NB4 (cell line): ENCODE measurements at regions not wholly inside any gene's neighbourhood (a gene's known extent, or its start where the extent isn't known, plus 50 kb on each side); places are given as distances from the start of the nearest gene placed in this dataset.

Source experiments
- CTCF ChIP-seq: IDR thresholded peaks from one replicate; pipeline ENCODE4 v1.5.1; 2012; ENCODE audit warnings: low read depth, low read length
- MAX ChIP-seq: IDR thresholded peaks from 2 replicates; pipeline ENCODE4 v1.6.1; 2011; ENCODE audit warnings: low read depth, low read length
- MYC ChIP-seq: IDR thresholded peaks from 2 replicates; pipeline ENCODE4 v1.6.1; 2011; ENCODE audit warnings: low read depth, low read length
- POLR2A ChIP-seq: IDR thresholded peaks from 2 replicates; pipeline ENCODE4 v1.6.1; 2011; ENCODE audit warnings: mild to moderate bottlenecking; ENCODE audit not compliant: insufficient read length; ENCODE audit errors: extremely low read depth

- TF ChIP-seq CTCF (no peak), POLR2A (no peak), MYC (no peak), MAX (no peak)
Observed at GRCh38 chr13:111872475-111873150, 194.3 kb upstream of the SOX1 start.
